Pancreas (tissue), 10 donors: ENCODE measurements at regions not wholly inside any gene's neighbourhood (a gene's known extent, or its start where the extent isn't known, plus 50 kb on each side); places are given as distances from the start of the nearest gene placed in this dataset.
"Not testable (repeated sequence)": the region's sequence is repeated elsewhere in the genome, so short reads cannot be mapped to it uniquely, and the experiment has no call there.

Source experiments
- ATAC-seq, 4 donors: fragments of 200-7000 bp; cut with Tn5 transposase; one replicate each; pipeline versions ENCODE4 v1.8.0 to v1.9.1; 2020; ENCODE audit warnings: mild to moderate bottlenecking in 4 of 4, moderate library complexity in 4 of 4
- DNase-seq, 6 donors: peaks; one replicate each; pipeline ENCODE4 v3.0.0-alpha.2; 2020
- FAIRE-seq: peaks from 2 replicates; lab custom pipeline; 2012; peaks lifted over from hg19 to GRCh38; lab: Jason Lieb, UNC
- H3K27ac ChIP-seq, 4 donors: fragments of 200-600 bp; sonication (generic); 1 replicate in 3 of 4; 2 replicates in 1 of 4; pipeline versions ENCODE4 v1.5.0 to v1.8.0; 2020
- H3K27me3 ChIP-seq, 4 donors: fragments of 200-600 bp; one replicate each; pipeline ENCODE4 v1.8.0; 2021
- H3K36me3 ChIP-seq, 3 donors: fragments of 200-600 bp; sonication (generic) in 1 of 3; one replicate each; pipeline versions ENCODE4 v1.5.0 to v1.8.0; 2020 to 2021
- H3K4me1 ChIP-seq, 3 donors: fragments of 200-600 bp; one replicate each; pipeline ENCODE4 v1.8.0; 2021
- H3K4me3 ChIP-seq, 4 donors: fragments of 200-600 bp; sonication (generic) in 2 of 4; one replicate each; pipeline versions ENCODE4 v1.5.0 to v1.8.0; 2020 to 2021
- H3K9me3 ChIP-seq, 4 donors: fragments of 200-600 bp; one replicate each; pipeline ENCODE4 v1.8.0; 2021
- WGBS, 2 donors: extraction: QIAGEN DNeasy Blood & Tissue Kit; methylation state at CpG; one replicate each; pipeline ENCODE4 v1.1.7; 2013; 5-methylcytosine and 5-hydroxymethylcytosine counted together
- intact Hi-C, 3 donors: fragments of 100-400 bp; cut with DNase I; formaldehyde crosslinking; loops; one replicate each; pipeline versions ENCODE4 v1.11.1 to v1.14.2; 2022
- TF ChIP-seq, protein P1 (sequence below), 4 donors: fragments of 200-600 bp; sonication (generic) in 3 of 4; IDR thresholded peaks; one replicate each; pipeline versions ENCODE4 v1.5.0 to v1.8.0; 2021; ENCODE audit warnings: antibody characterized with exemption in 4 of 4
- donor health status: healthy with polysubstance abuse.
- donor health status: DM: no; HTN: no; CAD: no; lungs with moderate emphysema.
- donor health status: DM: no; HTN: no; CAD: no.
- donor health status: control.
- donor health status: control.
- donor health status: Bipolar disorder and iron deficiency.
- donor health status: DM: yes; HTN: yes; CAD: no.
- donor health status: DM: no; HTN: no; CAD: no.
- donor health status: DM: no; HTN: no; CAD: no.
- donor health status: DM: yes; HTN: yes; CAD: no.

DNA sequence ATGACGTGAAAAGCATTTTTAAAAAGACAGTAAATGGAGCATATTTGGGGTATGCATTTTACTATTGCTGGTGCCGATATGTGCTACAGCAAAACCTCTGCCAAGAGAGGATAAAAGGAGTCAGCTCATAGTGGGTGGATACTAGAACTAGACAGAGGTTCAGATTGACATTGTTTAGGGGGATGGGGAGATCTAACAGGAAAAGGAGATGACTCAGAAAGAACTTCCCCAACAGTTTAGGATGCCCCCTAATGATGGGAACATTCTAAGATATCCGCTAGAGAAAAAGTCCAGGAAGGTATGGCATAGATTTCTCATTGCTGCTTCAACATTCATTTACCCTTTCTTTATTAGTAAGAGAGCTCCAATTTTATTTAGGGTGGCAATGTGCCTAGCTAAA is 110.5 kb upstream of the CLEC14A start:
- FAIRE-seq = no peak

GRCh38 chr14:38363217-38363616 is 107.3 kb upstream of the CLEC14A start:
- FAIRE-seq (no peak), DNase-seq (no peak), ATAC-seq (no peak)
- H3K4me1 ChIP-seq = no peaks in the 10 kb centered on the region
- no peaks in the 10 kb centered on the region for H3K36me3 ChIP-seq
- intact Hi-C loops = no loop called here
- no peak overlapping the region for H3K27ac ChIP-seq
- no peaks in the 10 kb centered on the region for H3K27me3 ChIP-seq
- no peak overlapping the region for H3K4me3 ChIP-seq
- 75 to 84% methylated on average over 6 of the region's 6 CpGs for WGBS, 2 donors
- H3K9me3 ChIP-seq = no peaks in the 10 kb centered on the region
- TF ChIP-seq, protein P1, sequence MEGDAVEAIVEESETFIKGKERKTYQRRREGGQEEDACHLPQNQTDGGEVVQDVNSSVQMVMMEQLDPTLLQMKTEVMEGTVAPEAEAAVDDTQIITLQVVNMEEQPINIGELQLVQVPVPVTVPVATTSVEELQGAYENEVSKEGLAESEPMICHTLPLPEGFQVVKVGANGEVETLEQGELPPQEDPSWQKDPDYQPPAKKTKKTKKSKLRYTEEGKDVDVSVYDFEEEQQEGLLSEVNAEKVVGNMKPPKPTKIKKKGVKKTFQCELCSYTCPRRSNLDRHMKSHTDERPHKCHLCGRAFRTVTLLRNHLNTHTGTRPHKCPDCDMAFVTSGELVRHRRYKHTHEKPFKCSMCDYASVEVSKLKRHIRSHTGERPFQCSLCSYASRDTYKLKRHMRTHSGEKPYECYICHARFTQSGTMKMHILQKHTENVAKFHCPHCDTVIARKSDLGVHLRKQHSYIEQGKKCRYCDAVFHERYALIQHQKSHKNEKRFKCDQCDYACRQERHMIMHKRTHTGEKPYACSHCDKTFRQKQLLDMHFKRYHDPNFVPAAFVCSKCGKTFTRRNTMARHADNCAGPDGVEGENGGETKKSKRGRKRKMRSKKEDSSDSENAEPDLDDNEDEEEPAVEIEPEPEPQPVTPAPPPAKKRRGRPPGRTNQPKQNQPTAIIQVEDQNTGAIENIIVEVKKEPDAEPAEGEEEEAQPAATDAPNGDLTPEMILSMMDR (IDR thresholded peaks at IDR 0.05) = no peak

More for the DNA sequence above, 110.5 kb upstream of the CLEC14A start:
- DNase-seq (no peak), ATAC-seq (no peak)
- TF ChIP-seq, protein P1 (IDR thresholded peaks at IDR 0.05) = no peak
- Histone ChIP-seq H3K27ac (no peak overlapping the region), H3K9me3 (no peaks in the 10 kb centered on the region), H3K4me1 (no peaks in the 10 kb centered on the region), H3K36me3 (no peaks in the 10 kb centered on the region), H3K4me3 (no peak overlapping the region), H3K27me3 (no peaks in the 10 kb centered on the region)
- WGBS, 2 donors = 86 to 88% methylated on average over 3 of the region's 3 CpGs
- intact Hi-C loops = no loop called here

DNA sequence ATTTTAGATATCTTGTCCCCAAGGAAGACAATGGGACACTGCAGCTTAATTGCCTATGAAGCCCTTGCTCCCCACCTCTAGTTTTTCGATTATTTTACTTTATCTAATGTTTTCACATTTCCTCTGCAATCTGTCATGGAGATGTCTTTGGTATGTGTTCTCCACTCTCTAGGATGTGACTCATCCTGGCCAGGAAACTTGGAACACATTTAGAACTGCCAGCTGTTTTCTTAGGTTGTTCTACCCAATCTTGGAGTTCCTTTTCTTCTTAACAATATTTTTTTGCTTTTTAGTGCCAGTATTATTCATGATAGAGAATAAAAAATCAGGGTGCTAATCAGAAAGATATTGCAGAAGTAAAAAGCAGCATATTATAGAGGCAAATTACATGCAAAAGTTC is 101.7 kb upstream of the CLEC14A start:
- H3K27ac ChIP-seq = no peak overlapping the region
- WGBS, 2 donors = 49 to 54% methylated on average over 1 of the region's 1 CpG
- intact Hi-C loops = no loop called here

DNA sequence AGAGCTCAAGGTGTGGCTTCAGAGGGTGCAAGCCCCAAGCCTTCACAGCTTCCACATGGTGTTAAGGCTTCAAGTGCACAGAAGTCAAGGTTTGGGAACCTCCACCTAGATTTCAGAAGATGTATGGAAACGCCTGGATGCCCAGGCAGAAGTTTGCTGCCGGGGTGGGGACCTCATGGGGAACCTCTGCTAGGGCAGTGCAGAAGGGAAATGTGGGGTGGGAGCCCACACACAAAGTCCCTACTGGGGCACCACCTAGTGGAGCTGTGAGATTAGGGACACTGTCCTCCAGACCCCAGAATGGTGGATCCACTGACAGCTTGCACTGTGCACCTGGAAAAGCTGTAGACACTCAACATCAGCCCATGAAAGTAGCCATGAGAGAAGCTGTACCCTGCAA is 99.6 kb upstream of the CLEC14A start:
- H3K27me3 ChIP-seq, H3K9me3 ChIP-seq, intact Hi-C loops: not testable (repeated sequence)

More for the DNA sequence above, 101.7 kb upstream of the CLEC14A start:
- no peak for FAIRE-seq
- Histone ChIP-seq H3K36me3 (no peaks in the 10 kb centered on the region), H3K9me3 (no peaks in the 10 kb centered on the region), H3K4me3 (no peak overlapping the region), H3K4me1 (no peaks in the 10 kb centered on the region), H3K27me3 (no peaks in the 10 kb centered on the region)
- ATAC-seq = no peak
- TF ChIP-seq, protein P1 (IDR thresholded peaks at IDR 0.05) = no peak
- no peak for DNase-seq

GRCh38 chr14:38350102-38350501 is 94.2 kb upstream of the CLEC14A start:
- H3K27me3 ChIP-seq = no peaks in the 10 kb centered on the region
- no peak for ATAC-seq
- no peak overlapping the region for H3K27ac ChIP-seq
- TF ChIP-seq, protein P1 (IDR thresholded peaks at IDR 0.05) = no peak
- DNase-seq = no peak
- intact Hi-C loops = no loop called here
- no peaks in the 10 kb centered on the region for H3K9me3 ChIP-seq
- H3K36me3 ChIP-seq = no peaks in the 10 kb centered on the region
- no peaks in the 10 kb centered on the region for H3K4me1 ChIP-seq
- FAIRE-seq = no peak
- 29 to 51% methylated on average over 1 of the region's 1 CpG for WGBS, 2 donors
- H3K4me3 ChIP-seq = no peak overlapping the region

More for the DNA sequence above, 99.6 kb upstream of the CLEC14A start:
- not testable (repeated sequence) for H3K4me3 ChIP-seq, DNase-seq, ATAC-seq, FAIRE-seq, H3K27ac ChIP-seq, H3K36me3 ChIP-seq, H3K4me1 ChIP-seq
- WGBS, 2 donors = 65 to 72% methylated on average over 2 of the region's 2 CpGs
